Endothelial cell of umbilical vein (primary cell): ENCODE measurements at regions not wholly inside any gene's neighbourhood (a gene's known extent, or its start where the extent isn't known, plus 50 kb on each side); places are given as distances from the start of the nearest gene placed in this dataset.

Experiments used
- BruUV-seq: library from RNA; stranded (reverse); fragments of 400-500 nt; replicated peaks from 2 replicates; lab custom pipeline; 2021; lab: Mats Ljungman, UMichigan
- CTCF ChIA-PET: fragments of 300-600, 350-600 bp; sonication (Branson Sonifier 250); formaldehyde crosslinking; loops from one replicate; lab custom pipeline; 2021; ENCODE audit warnings: antibody characterized with exemption, inconsistent platforms; lab: Charles Lee
- POLR2A ChIA-PET: fragments of 300-600, 350-600 bp; sonication (Branson Sonifier 250); formaldehyde crosslinking; loops from one replicate; lab custom pipeline; 2021; ENCODE audit warnings: antibody characterized with exemption, inconsistent platforms; lab: Charles Lee
- DNase-seq: peaks from one replicate; pipeline ENCODE4 v3.0.0-alpha.2; 2011; ENCODE audit warnings: low read depth, low spot score
- FAIRE-seq: peaks from 2 replicates; lab custom pipeline; 2011; peaks lifted over from hg19 to GRCh38; lab: Jason Lieb, UNC
- H2AFZ ChIP-seq: 2 replicates; pipeline ENCODE4 v1.6.0; 2012; ENCODE audit warnings: low read depth, low read length, control low read depth, inconsistent platforms
- H3K27ac ChIP-seq: 2 replicates; pipeline ENCODE4 v1.5.1; 2011; ENCODE audit warnings: low read depth, mild to moderate bottlenecking, control low read depth, low read length, moderate library complexity; ENCODE audit not compliant: insufficient read depth
- H3K27me3 ChIP-seq, 2 experiments: 2 replicates each; pipeline versions ENCODE4 v1.6.0 to v1.6.1; 2011; ENCODE audit warnings: low read length in 2 of 2, mixed read lengths in 1 of 2; ENCODE audit not compliant: control insufficient read depth in 2 of 2, insufficient read depth in 2 of 2
- H3K36me3 ChIP-seq, 2 experiments: 2 replicates in 1 of 2; 3 replicates in 1 of 2; pipeline ENCODE4 v1.5.1; 2011; ENCODE audit warnings: low read length in 2 of 2, mild to moderate bottlenecking in 1 of 2, moderate library complexity in 1 of 2; ENCODE audit not compliant: control insufficient read depth in 2 of 2, insufficient read depth in 2 of 2; ENCODE audit errors: extremely low read depth in 1 of 2
- H3K4me1 ChIP-seq: 3 replicates; pipeline ENCODE4 v1.5.1; 2011; ENCODE audit warnings: mild to moderate bottlenecking, low read length; ENCODE audit not compliant: control insufficient read depth, insufficient read depth; ENCODE audit errors: extremely low read depth
- H3K4me2 ChIP-seq: 2 replicates; pipeline ENCODE4 v1.6.1; 2011; ENCODE audit warnings: low read length, control low read depth, mixed read lengths; ENCODE audit not compliant: insufficient read depth
- H3K4me3 ChIP-seq, 3 experiments: fragments of 200-600 bp in 1 of 3; sonication (generic), shearing (Covaris generic) in 1 of 3; replicated peaks in 1 of 3; 2 replicates each; pipeline ENCODE4 v1.5.1; 2011 to 2016; ENCODE audit warnings: control low read depth in 3 of 3, low read length in 3 of 3, mild to moderate bottlenecking in 2 of 3, inconsistent platforms in 1 of 3, low read depth in 1 of 3, moderate library complexity in 1 of 3; ENCODE audit not compliant: insufficient read depth in 1 of 3
- H3K79me2 ChIP-seq: 2 replicates; pipeline ENCODE4 v1.6.0; 2012; ENCODE audit warnings: low read length, inconsistent platforms; ENCODE audit not compliant: control insufficient read depth, insufficient read depth
- H3K9ac ChIP-seq: replicated peaks from 2 replicates; pipeline ENCODE3; 2011; ENCODE audit warnings: low read length, control low read depth; ENCODE audit not compliant: insufficient read depth; ENCODE audit errors: extremely low read depth
- H3K9me1 ChIP-seq: replicated peaks from 3 replicates; pipeline ENCODE4 v1.6.0; 2011; ENCODE audit warnings: mild to moderate bottlenecking, low read length; ENCODE audit not compliant: control insufficient read depth, insufficient read depth; ENCODE audit errors: extremely low read depth
- H3K9me3 ChIP-seq: replicated peaks from 2 replicates; pipeline ENCODE4 v1.5.1; 2012; ENCODE audit warnings: low read length, inconsistent platforms; ENCODE audit not compliant: control insufficient read depth, insufficient read depth
- H4K20me1 ChIP-seq: replicated peaks from 2 replicates; pipeline ENCODE3; 2011; ENCODE audit warnings: mild to moderate bottlenecking, low read length; ENCODE audit not compliant: control insufficient read depth, insufficient read depth; ENCODE audit errors: extremely low read depth
- EZH2 ChIP-seq: IDR thresholded peaks from 2 replicates; pipeline ENCODE4 v1.6.1; 2012; ENCODE audit warnings: borderline replicate concordance, low read depth, mild to moderate bottlenecking, moderate library complexity, low read length, inconsistent platforms; ENCODE audit not compliant: severe bottlenecking
- FOS ChIP-seq: IDR thresholded peaks from 2 replicates; pipeline ENCODE4 v1.6.1; 2011; ENCODE audit warnings: mild to moderate bottlenecking, low read length, moderate library complexity, borderline replicate concordance; ENCODE audit not compliant: insufficient read depth
- GATA2 ChIP-seq: IDR thresholded peaks from 2 replicates; pipeline ENCODE4 v1.7.0; 2011; ENCODE audit warnings: low read depth, mild to moderate bottlenecking, moderate library complexity, mixed read lengths, low read length; ENCODE audit not compliant: insufficient read length, insufficient read depth
- JUN ChIP-seq: IDR thresholded peaks from 2 replicates; pipeline ENCODE4 v1.6.1; 2011; ENCODE audit warnings: borderline replicate concordance, low read depth; ENCODE audit not compliant: insufficient read length, insufficient read depth
- MYC ChIP-seq: IDR thresholded peaks from one replicate; pipeline ENCODE4 v1.6.1; 2011; ENCODE audit warnings: mild to moderate bottlenecking, low read depth, low read length
- POLR2A ChIP-seq: IDR thresholded peaks from 2 replicates; pipeline ENCODE4 v1.6.1; 2012; ENCODE audit warnings: low read depth, mild to moderate bottlenecking, control low read depth, low read length
- POLR2AphosphoS5 ChIP-seq: IDR thresholded peaks from 2 replicates; pipeline ENCODE4 v1.6.1; 2012; ENCODE audit warnings: low read depth, mild to moderate bottlenecking, control low read depth, low read length, moderate library complexity; ENCODE audit not compliant: insufficient read depth
- dilution Hi-C: fragments of 300-500 bp; cut with MboI; formaldehyde crosslinking; loops from one replicate; pipeline ENCODE4 v1.15.0; 2019; ENCODE audit warnings: low sequenced_read_pairs; ENCODE audit not compliant: extremely low pct_ligation_motif_present
- intact Hi-C: fragments of 100-400 bp; cut with micrococcal nuclease; formaldehyde crosslinking; loops from one replicate; pipeline ENCODE4 v1.10.0; 2022
- TF ChIP-seq, protein P1 (sequence below): IDR thresholded peaks from 2 replicates; pipeline ENCODE4 v1.6.1; 2011; ENCODE audit not compliant: insufficient read depth, insufficient read length
- TF ChIP-seq, protein P2 (sequence below), 2 donors: IDR thresholded peaks; 1 replicate in 1 of 2; 2 replicates in 1 of 2; pipeline ENCODE4 v1.5.1; 2011; ENCODE audit warnings: low read length in 2 of 2, mild to moderate bottlenecking in 2 of 2, moderate library complexity in 2 of 2, control low read depth in 1 of 2, inconsistent platforms in 1 of 2, low read depth in 1 of 2; ENCODE audit not compliant: insufficient read depth in 1 of 2; ENCODE audit errors: extremely low read depth in 1 of 2

DNA sequence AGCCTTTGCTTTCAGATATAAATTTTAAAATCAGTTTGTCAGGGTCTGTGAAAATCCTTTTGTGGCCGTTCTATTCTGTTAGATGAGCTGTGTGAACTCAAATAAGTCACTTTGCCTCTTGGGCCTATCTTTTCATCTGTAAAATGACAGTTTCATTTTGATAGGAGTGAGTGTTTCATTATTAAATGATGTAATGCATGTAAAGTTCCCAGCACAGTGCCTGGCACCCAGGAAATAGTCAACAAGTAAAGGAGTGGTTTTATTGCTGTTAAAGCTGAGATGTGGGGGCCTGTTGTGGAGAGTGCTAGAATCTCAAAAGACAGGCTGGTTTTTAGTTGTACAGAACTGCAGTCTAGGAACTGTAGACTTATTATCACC lies 394.5 kb upstream of the CFAP20DC start:
- no peaks in the 10 kb centered on the region for H3K4me1 ChIP-seq
- ChIA-PET POLR2A (no interaction called here), CTCF (no interaction called here)
- no peak overlapping the region for H3K9ac ChIP-seq
- H3K9me1 ChIP-seq: no peaks in the 10 kb centered on the region
- no peak overlapping the region for H2AFZ ChIP-seq
- H3K36me3 ChIP-seq: no peaks in the 10 kb centered on the region
- no peaks in the 10 kb centered on the region for H3K9me3 ChIP-seq
- FAIRE-seq (no peak), DNase-seq (no peak)
- dilution Hi-C loops (no loop called here), intact Hi-C loops (no loop called here)
- H3K4me3 ChIP-seq: no peak overlapping the region
- no peak for TF ChIP-seq JUN
- no peak for TF ChIP-seq MYC
- TF ChIP-seq POLR2AphosphoS5: no peak
- no peak for TF ChIP-seq POLR2A
- TF ChIP-seq, protein P1, sequence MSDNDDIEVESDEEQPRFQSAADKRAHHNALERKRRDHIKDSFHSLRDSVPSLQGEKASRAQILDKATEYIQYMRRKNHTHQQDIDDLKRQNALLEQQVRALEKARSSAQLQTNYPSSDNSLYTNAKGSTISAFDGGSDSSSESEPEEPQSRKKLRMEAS: no peak
- TF ChIP-seq, protein P2, sequence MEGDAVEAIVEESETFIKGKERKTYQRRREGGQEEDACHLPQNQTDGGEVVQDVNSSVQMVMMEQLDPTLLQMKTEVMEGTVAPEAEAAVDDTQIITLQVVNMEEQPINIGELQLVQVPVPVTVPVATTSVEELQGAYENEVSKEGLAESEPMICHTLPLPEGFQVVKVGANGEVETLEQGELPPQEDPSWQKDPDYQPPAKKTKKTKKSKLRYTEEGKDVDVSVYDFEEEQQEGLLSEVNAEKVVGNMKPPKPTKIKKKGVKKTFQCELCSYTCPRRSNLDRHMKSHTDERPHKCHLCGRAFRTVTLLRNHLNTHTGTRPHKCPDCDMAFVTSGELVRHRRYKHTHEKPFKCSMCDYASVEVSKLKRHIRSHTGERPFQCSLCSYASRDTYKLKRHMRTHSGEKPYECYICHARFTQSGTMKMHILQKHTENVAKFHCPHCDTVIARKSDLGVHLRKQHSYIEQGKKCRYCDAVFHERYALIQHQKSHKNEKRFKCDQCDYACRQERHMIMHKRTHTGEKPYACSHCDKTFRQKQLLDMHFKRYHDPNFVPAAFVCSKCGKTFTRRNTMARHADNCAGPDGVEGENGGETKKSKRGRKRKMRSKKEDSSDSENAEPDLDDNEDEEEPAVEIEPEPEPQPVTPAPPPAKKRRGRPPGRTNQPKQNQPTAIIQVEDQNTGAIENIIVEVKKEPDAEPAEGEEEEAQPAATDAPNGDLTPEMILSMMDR (IDR thresholded peaks at IDR 0.05; ENCODE audit: extremely low read depth in 1 of 2, insufficient read depth in 1 of 2, low read depth in 1 of 2, low read length in 2 of 2): no peak
- no peak for TF ChIP-seq GATA2
- TF ChIP-seq EZH2: no peak
- TF ChIP-seq FOS: no peak
- H4K20me1 ChIP-seq: no peaks in the 10 kb centered on the region
- no peaks in the 10 kb centered on the region for H3K79me2 ChIP-seq
- no peak overlapping the region for H3K4me2 ChIP-seq
- H3K27me3 ChIP-seq: no peaks in the 10 kb centered on the region
- H3K27ac ChIP-seq: no peak overlapping the region
- no TSS peak for BruUV-seq
